ENCODE measurements at regions not wholly inside any gene's neighbourhood (a gene's known extent, or its start where the extent isn't known, plus 50 kb on each side); places are given as distances from the start of the nearest gene placed in this dataset.

DNA sequence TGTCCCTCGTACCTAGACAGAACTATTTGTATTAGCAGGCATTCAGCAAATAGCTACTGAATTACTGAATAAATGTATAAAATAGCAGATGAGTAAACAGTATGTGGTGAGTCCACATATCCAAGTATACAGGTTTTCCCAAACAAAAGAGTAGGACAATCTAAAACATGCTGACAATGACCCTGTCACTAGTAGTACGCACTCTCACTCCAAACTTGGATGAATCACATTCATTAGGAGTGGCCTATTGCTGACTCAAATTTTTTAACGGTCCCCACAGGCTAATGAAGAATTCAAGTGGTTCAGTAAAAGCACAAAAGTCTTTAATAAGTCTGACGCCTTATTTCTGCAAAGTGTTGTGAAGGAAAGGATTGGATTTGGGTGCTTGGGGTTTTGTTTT is 449.3 kb upstream of the THBS1 start:
- no peak for FAIRE-seq

DNA sequence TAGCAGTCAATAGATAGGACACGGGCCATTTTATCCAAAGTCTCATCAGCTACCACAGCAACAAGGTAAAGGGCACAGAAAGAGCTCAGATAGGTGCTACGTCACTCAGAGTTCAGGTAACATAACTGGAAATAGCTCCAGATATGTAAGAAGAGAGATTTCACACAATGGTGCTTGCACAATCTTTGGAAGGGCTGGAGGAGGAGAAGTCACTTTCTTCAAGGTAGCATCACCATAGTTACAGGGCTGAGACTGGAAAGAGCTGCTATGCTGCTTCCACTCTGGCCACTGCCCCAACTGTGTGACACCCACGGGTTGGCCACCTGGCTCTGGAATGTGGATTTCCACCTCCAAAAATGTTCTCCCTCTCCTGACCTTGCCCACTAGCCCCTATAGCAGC is 448.8 kb upstream of the THBS1 start:
- FAIRE-seq = no peak

DNA sequence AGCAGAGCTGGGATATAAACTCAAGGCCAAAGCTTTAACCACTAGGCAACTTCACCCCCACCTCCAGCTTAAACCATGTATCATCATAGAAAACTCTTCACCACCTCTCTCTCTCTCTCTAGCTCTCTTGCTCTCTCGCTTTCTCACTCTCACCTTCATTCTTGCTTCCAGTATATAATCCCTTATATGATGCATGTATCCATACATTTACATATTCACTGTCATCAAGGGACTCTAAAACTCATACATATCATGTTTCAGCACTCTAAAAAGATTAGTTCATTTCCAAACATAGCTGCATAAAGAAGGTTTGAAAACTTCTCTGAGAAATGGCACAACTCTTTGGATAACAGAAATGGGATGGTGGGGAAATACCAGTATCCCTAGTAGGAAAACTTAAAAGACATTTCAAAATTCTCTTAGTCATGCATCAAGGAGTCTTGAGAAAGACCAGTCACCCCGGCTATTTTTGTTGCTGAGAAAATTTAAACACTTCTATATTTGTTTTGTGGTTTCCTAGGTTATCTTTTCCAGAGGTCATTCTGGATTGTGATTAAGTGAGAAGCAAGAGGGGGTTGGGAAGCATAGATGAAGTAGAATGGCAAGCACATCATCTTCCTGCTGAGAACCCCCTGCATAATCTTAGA is 447.8 kb upstream of the THBS1 start:
- FAIRE-seq = no peak

DNA sequence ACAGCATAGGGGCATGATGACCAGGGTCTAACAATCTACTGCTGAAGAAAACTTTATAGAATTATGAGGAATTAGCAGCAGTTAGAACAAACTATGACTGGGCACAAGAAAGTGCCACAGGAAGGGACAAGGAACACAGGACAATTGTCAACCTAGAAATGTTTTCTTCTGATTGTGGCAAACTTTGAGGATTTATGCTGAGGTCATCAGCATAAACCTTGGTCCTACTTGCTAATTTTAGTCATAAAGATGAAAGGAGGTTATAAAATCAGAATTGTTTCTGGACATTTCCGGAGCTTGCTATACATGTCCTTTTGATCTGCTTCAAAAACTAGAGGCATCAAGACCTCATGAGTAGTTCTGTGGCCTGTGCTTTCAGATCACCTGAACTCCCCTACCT is 446.6 kb upstream of the THBS1 start:
- no peak for FAIRE-seq

DNA sequence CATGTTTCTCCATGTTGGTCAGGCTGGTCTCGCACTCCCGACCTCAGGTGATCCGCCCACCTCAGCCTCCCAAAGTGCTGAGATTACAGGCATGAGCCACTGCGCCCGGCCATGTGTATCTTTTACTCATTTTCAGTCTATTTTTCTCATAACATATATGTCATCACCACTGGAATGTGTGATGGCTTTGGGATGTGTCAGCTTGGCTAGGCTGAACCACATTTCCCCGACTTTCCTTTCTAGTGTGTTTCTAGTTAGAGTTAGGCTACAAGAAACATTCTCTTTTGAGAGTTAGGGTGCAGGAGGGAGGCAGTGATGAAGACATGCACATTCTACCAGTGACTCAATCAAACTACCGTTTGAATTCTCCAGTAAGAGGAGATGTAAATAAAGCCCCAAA is 444.9 kb upstream of the THBS1 start:
- FAIRE-seq = no peak

DNA sequence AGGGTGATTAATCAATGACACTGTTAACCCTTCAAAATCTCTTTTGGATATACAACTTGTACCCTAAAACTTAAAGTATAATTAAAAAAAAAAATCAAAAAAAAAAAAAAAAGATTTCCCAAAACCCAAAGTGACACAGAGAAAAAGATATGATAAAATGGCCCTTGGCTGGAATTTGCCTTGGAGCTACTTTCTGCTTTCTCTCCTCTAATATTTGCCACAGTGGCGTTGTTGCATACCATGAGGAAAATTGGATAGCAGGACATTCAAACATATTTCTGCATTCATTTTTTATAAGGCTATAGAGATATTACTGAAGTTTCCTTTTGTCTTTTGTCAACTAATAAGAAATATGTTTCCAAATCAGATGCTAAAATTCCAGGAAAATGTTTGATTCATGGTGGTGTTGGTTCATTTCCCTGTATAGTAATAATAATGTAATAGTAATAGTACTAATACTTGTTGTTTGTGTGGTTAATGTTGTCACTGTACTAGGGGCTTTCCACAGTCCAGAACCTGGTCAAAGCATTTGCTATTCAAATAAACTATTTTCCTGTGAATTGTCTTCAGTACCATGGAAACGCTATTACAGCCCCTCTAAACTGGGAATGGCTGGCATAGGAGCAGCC is 441.3 kb upstream of the THBS1 start:
- FAIRE-seq = no peak

DNA sequence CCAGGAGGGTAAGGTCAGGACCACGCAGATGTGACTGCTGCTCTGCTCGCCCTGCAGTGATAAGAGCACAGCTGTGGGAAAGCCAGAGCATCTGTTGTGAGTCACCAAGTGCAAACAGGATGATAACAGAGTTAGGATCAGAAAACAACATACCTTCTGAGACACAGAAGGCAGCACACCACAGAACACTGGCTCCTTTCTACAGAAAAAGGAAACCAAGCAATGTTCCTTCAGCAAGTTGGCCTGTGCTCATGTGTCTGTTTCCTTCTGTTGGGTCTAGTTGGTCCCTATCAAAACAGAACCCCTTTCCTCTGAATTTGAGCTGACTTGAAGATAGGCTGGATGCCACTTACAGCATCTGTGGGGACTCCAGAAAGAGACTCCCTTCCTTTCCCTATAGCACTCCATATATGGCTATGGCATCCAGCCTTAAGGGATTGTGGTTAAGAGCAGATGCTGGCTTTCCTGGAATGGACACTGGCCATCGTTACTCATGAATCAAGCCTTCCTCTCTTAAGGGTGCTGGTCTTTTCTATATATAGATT is 440.7 kb upstream of the THBS1 start:
- no peak for FAIRE-seq

DNA sequence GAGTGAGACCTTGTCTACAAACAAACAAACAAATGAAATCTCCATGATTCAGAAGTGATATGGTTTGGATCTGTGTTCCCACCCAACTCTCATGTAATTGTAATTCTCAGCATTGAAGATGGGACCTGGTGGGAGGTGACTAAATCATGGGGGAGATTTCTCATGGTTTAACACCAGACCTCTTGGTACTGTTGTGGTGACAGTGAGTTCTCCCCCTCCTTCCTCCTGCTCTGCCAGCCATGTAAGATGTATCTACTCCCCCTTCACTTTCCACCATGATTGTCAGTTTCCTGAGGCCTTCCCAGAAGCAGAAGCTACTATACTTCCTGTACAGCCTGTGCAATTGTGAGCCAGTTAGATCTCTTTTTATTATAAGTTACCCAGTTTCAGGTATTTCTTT is 438.4 kb upstream of the THBS1 start:
- FAIRE-seq = no peak

DNA sequence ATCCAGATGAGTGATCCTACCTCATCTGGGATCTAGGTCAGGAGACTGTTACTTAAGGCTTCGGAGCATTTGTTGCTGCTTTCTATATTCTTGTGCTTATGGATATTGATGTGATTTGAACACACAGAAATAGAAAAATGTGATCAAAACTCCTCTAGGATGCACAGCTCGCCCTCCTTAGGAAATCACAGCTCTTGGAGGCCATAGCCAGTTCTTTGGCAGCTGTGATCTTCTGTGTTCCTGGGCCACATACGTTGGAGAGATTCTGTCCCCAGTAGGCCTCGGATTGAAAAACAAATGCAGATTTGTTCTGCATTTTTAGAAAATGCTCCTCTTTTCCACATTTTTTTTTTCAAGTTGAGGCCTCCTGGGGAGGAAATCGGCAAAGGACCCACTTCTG is 437.4 kb upstream of the THBS1 start:
- FAIRE-seq = no peak

DNA sequence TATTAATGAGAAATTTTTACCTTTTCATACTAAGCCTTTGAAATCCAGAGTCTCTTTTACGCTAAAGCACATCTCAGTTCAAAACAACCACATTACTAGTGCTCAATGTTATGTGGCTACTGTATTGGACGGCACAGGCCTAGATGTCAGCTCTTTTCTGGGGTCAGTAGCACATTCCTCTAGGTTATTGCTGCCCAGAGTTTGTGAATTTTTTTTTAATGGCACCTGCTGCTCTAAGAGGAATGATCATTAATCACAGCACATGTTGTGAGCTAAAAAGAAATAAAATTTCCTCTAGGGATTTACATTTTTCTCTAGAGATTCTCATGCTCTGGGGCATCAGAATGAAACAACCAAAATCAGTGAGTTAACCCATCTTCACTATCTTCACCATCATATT is 436.8 kb upstream of the THBS1 start:
- no peak for FAIRE-seq

DNA sequence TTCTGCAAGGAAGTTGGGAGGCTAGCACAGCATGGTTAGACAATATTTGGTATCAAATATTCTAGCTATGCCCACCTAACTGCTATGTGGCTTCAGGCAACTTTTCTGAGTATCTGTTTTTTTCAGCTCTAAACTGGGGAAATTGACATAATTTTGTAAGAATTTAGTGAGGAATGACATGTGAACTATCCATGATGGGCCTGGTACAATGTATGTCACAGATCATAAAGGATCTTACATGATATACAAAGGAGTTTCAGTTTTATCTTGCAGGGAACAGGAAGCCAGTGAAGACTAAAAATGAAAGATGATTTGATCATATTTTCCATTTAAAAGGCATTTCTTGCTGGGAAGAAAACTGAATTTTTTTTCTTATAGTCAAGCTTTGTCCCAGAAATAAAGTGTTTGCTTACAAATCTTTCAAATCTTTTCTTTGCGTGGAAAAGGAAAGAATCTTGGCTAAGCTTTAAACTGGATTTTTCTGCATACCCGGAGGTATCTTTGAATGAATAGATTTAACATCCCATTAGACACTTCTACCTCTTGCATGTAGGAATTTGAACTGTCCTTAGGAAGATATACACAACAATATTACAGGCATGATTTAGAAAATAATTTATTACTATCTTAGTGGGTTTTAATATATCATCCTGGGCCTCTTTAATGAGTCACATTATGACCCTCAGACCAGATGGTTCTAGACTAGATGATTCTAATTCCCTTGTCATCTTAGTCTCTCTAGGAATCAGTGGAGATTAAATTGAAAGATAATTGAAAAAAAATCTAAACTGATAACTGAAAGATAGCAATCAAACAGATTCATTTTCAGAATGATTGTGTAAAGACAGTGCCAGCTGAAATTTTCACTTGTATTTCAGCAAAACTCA is 436.0 kb upstream of the THBS1 start:
- FAIRE-seq = no peak

DNA sequence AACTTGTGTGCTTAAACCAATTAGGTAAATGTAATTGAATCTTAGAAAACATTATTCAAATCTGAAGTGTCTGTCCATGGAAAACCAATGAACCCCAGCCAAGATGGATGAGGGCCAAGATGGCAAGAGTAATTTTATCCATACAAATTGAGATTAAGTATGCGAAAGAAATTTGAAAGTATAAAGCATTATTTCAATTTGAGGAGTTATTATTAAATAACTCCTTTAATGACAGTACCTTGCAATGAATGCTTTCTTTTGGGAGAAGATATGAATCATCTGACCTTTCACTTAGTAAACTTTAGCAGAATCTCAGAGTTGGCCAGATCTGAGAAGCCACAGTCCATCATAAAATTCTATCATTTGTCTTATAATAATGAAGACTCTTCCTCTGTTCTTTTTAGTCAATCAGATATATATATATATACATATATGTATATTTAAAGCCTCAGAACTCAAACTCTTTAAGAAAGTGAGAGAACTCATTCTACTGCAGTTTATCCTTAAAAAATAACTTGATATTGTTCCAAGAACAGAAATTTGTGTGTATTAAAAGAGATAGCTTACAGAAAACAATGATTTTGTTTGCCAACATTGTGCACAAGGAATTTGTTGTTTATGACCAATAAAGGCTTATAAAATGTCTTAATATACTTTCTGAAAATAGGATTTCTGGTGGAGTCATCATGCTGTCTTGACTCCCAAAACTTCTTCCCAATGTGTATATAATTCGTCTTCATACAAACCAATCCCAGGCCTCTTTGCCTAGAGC is 434.8 kb upstream of the THBS1 start:
- FAIRE-seq = no peak

DNA sequence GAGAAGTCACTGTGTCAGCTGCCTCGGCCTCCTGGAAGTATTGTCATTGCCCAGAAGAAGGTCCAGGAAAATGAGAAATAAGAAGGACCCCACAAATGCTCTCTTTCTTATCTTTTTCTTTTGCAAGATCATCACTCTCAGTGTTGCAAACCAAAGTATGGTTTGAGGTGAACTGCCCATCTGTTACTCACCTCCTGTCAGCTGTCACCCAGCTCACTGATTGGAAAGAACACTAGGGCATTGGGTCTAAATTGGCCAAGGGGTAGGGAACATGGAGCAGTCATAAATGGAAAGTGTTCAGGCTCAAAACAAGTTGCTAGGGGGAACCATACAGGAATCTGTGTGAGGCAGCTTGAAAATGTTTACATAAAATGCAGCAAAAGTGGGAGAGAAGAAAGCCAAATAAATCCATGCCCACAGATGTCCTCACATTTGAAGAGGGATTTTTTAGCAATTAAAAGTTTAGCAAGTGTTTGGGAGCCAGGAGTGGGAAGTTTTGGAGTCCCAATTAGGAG is 431.2 kb upstream of the THBS1 start:
- FAIRE-seq = no peak

DNA sequence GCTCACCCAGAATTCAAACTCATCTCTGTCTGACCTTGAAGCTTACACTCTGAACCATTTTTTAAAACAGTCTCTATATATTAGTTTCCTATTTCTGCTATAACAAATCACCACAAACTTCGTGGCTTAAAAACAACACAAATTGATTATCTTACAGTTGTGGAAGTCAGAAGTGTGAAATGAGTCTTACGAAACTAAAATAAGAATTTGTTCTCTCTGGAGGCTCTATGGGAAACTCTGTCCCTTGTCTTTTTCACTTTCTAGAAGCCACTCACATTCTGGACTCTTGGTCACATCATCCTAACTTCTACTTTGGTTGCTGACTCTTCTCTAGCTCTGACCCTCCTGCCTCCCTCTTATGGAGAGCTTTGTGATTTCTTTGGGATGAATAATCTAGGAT is 429.3 kb upstream of the THBS1 start:
- no peak for FAIRE-seq

DNA sequence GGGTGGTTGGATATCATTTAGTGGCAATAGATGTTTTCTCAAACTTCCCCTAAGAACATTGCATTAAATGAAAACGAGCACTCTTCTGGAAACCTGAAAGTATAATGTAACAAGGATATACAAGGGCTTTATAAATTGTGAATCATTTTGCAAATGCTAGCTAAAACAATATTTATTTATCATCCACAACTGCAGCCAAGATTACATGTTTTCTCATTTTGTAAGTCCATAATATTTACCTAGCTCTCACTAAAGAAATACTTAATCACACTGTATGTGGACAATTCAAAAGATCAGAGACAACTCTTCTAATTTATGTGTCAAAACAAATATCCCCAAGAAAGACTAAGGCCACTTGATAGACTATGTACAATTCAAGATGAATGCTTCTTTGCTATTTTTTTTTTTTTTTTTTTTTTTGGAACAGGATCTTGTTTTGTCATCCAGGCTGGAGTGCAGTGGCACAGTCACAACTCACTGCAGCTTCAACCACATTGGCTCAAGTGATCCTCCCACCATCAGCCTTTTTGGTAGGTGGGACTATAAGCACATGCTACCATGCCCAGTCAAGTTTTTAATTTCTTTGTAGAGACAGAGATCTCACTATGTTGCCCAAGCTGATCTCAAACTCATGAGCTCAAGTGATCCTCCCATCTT is 427.7 kb upstream of the THBS1 start:
- no peak for FAIRE-seq

DNA sequence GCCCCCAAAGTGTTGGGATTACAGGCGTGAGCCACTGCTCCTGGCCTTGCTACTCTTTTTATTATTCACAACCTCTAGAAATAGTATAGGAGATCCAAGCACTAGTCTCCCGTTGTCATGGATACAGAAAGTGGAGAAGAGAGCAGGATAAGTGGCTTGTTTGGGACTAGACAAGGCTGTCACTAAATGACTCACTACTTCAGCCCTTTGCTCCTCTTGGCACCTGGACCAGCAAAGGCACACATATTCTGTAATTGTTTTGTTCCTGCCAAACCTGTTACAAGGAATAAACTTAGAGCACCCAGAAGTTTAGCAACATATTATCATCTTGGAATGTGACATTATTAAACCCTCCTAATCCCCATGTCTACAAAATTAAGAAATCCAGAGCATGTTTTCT is 427.2 kb upstream of the THBS1 start:
- no peak for FAIRE-seq

DNA sequence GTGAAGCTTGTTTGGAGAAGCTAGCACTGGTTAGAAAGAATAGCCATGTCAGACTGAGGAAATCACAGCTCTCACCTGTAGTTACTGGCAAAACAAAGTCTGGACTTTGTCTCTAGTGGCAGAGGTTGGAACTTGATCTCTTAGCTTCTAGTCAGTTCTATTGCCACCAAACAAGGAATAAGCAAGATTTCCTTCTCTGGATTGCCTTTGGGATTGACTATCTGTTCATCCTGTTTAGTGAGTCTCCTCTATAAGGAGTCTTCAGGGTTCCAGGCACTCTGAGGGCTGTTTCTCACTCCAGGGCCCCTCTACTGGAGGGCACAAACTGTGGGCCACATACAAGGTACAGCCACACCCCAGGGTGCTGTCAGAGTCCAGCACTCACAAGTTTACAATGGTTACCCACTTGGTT is 426.6 kb upstream of the THBS1 start:
- no peak for FAIRE-seq

DNA sequence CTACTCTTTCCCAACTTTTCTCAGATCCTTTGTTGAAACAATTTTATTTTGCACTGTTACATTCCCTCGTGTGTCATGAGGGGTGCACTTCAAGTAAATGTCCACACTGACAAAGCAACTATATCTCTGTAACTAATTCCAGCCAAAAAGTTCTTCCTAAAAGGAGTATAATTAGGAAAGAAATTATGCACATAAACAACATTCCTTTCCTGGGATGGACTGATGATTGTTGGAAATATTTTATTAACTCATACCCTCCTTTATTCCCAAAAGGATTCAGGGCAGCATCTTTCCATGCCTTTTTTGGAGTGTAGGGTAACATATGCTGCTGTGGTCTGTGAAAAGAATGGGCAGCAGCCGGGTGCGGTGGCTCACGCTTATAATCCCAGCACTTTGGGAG is 426.1 kb upstream of the THBS1 start:
- FAIRE-seq = no peak

DNA sequence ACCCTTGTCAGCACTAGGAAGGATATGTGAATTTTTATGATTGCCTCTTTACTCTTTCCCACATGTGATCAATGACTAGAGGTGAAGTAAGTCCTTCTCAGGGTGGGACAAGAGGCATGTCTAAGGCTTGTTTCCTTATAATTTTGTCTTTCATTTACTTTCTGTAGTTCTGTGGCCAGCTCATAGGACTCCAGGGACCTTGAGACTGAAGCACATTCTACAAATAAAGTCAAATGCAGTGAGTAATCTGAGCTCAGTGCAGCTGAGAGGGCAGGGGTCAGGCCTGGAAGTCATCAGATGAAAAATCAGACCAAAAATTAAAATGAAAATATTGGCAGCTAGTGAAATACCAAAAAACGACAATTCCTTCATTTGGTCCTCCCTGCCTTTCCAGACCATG is 424.7 kb upstream of the THBS1 start:
- FAIRE-seq = no peak

DNA sequence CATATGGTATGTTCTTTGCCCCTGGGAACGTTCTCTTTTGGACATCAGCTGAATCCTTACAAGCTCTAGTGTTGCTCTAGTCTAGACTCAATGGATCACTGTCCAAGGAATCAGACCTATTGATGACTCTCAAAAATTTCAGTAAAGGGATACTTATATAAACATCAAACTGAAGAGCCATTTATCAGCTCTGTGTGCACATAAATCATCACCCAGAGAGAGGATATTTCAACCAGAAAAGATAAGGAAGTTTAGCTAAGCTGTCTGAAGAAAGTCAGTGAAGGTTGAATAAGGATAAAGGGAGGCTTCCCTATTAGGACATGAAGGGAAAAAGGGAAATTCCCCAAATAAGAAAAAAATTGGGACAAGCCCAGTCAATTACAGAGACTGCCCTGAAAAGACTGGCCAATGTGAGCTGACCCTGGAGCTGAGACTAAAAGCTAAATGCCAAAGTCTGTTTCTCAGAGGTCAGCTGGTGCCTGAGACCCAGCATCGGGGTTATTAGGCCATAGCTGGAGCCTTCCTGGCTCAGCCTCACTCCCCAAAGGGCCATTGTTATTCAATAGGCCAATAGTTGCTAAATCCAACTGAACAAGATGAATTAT is 424.1 kb upstream of the THBS1 start:
- FAIRE-seq = no peak

DNA sequence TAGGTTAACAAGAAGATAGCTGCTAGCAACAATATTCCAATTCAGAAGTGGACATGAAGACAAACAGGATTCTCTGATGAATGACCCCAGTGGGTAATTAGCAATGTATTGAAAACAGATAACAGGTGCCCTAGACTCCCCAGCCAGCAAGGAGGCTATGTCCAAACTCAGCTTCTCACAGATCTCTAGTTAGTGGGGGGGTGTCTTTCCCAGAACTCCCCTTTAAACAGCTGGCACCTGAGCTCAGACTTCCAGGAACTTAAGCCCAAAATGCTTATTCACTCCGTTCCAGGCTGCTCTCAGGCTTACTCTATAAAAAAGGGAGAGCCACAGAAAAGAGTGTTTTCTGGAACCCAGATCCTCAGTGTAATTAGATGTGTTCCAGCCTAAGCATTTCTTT is 423.0 kb upstream of the THBS1 start:
- FAIRE-seq = no peak

DNA sequence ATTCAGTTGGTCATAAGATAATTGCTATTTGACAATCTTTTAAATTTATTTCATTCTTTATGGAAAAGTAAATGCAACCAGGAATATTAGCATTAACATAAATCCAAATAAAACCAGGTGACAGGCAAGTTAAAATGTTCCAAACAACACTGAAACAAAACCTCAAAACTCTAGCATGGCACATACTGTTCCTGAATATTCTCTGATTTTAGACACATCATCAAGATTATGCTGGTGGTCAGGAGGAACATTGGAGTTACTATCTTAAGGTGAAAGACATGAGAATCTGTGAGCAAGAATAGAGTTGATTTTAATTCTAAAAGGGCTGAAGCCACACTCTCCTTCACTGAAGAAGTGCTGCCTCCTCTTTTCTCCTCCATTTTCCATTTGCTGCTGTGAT is 421.0 kb upstream of the THBS1 start:
- FAIRE-seq = no peak
